ENCODE measurements at regions not wholly inside any gene's neighbourhood (a gene's known extent, or its start where the extent isn't known, plus 50 kb on each side); places are given as distances from the start of the nearest gene placed in this dataset.
A peak's percentile ranks its signal among the peaks of the same experiment; 100 is the strongest.

DNA sequence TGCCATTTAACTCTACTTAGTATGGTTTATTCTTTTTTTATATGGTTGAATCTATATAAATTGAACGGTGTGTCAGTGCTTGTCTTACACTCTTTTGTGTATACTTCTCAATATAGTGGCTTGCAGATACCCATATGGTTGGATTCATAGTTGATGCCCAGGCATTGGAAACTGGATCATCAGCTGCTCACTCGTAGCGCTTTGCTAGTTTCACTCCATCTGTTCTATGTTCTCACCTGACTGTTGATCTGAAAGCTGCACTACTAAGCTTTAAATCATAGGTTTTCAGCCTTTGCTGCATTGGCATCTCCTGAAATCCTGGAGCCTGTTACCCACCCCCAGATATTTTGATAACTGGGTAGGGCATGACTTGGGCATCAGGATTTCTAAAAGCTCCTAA, 121.6 kb upstream of the DCLK2 start:
- no peak for DNase-seq (ENCODE audit: low read depth)
- H3K4me3 ChIP-seq (ENCODE audit: control insufficient read depth, low read depth, low read length): no peak overlapping the region
- TF ChIP-seq CTCF (conservative IDR thresholded peaks at IDR 0.05; ENCODE audit: control insufficient read depth, insufficient read depth, low read depth, low read length): no peak

- no peak for TF ChIP-seq CTCF (conservative IDR thresholded peaks at IDR 0.05; ENCODE audit: control insufficient read depth, insufficient read depth, low read depth, low read length)
- no peak overlapping the region for H3K4me3 ChIP-seq (ENCODE audit: control insufficient read depth, low read depth, low read length)
- DNase-seq (ENCODE audit: low read depth): peak; percentile 76
These were observed 116.2 kb upstream of the DCLK2 start for GRCh38 chr4:149961876-149962597.

DNA sequence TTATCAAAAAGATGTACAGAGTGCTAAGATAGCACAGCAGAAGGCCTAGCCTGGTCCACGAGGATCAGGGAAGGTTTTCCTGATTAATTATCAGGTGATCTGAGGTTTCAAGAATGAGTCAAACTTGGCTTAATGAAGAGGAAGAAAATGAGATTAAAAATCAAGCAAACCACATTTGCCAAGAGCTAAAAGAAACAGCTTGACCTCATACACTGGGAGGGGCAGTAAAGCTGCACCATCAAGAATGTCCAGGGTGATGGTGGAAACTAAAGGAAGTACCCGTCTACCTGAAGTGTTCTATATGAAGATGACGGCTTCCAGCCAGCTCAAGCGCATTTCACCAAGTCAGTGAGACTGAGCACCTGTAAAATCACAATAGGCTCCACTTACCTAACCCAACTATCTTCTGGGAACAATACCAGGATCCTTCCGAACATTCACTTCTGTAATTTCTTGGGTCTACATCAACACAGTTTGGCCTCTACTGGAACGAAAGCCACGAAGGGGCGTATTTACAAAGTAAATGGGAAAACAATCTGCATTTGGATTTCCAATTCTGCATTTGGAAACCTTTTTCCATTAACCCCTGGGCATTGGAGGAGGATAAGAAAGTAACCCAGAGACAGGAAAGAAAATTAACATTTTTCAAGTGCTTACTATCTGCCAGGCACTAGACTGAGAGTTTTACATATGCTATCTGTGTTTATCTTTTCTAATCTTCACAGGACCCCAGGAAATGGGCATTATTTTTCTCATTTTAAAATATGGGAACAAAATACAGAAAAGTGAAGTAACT, 114.0 kb upstream of the DCLK2 start:
- no peak overlapping the region for H3K4me3 ChIP-seq (ENCODE audit: control insufficient read depth, low read depth, low read length)
- no peak for TF ChIP-seq CTCF (conservative IDR thresholded peaks at IDR 0.05; ENCODE audit: control insufficient read depth, insufficient read depth, low read depth, low read length)
- no peak for DNase-seq (ENCODE audit: low read depth)

- no peak for TF ChIP-seq CTCF (conservative IDR thresholded peaks at IDR 0.05; ENCODE audit: control insufficient read depth, insufficient read depth, low read depth, low read length)
- H3K4me3 ChIP-seq (ENCODE audit: control insufficient read depth, low read depth, low read length): no peak overlapping the region
- DNase-seq (ENCODE audit: low read depth): no peak
These were observed 113.0 kb upstream of the DCLK2 start for GRCh38 chr4:149965206-149965605.

GRCh38 chr4:149972407-149972806, 105.8 kb upstream of the DCLK2 start:
- DNase-seq (ENCODE audit: low read depth): peak; percentile 22
- no peak for TF ChIP-seq CTCF (conservative IDR thresholded peaks at IDR 0.05; ENCODE audit: control insufficient read depth, insufficient read depth, low read depth, low read length)
- no peak overlapping the region for H3K4me3 ChIP-seq (ENCODE audit: control insufficient read depth, low read depth, low read length)

GRCh38 chr4:149973181-149973580, 105.1 kb upstream of the DCLK2 start:
- no peak overlapping the region for H3K4me3 ChIP-seq (ENCODE audit: control insufficient read depth, low read depth, low read length)
- no peak for TF ChIP-seq CTCF (conservative IDR thresholded peaks at IDR 0.05; ENCODE audit: control insufficient read depth, insufficient read depth, low read depth, low read length)

More at GRCh38 chr4:149973181-149973580, 105.1 kb upstream of the DCLK2 start:
- DNase-seq (ENCODE audit: low read depth): no peak
